Stromal cell of bone marrow (primary cell): ENCODE measurements at regions not wholly inside any gene's neighbourhood (a gene's known extent, or its start where the extent isn't known, plus 50 kb on each side); places are given as distances from the start of the nearest gene placed in this dataset.
A peak's percentile ranks its signal among the peaks of the same experiment; 100 is the strongest.
"Not testable (repeated sequence)": the region's sequence is repeated elsewhere in the genome, so short reads cannot be mapped to it uniquely, and the experiment has no call there.

ENCODE experiments used
- DNase-seq: peaks from one replicate; pipeline ENCODE4 v3.0.0-alpha.2; 2012; ENCODE audit warnings: low read depth

DNA sequence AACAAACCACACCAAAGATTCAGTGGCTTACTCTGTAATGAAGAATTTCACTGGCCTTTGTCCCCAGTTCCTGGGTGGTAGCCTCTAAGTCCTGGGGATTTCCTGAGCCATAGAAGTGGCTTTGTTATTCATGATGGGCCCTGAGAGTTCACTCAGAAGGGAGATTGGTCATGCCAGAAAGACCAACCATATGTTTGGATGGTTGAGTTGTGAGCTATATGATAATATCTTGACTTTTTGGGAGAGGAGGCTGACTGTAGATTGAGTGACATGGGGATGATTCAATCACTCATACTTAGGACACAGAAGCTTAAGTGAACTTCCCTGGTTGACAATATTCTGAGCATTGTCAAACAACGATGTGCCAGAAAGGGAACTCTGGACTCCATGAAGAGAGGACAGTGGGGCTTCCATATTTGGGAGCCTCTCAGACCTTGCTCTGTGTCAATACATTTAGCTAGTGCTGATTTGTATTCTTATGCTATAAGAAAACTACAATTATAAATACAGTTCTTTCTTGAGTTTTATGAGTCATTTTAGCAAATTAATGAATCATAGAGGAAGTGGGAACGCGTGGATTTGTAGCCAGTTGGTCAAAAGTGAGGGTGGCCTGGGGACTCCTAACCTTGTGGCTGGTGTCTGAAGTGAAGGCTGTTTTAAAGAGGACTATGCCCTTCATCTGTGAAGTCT lies 392.0 kb downstream of the GBA3 start:
- no peak for DNase-seq

DNA sequence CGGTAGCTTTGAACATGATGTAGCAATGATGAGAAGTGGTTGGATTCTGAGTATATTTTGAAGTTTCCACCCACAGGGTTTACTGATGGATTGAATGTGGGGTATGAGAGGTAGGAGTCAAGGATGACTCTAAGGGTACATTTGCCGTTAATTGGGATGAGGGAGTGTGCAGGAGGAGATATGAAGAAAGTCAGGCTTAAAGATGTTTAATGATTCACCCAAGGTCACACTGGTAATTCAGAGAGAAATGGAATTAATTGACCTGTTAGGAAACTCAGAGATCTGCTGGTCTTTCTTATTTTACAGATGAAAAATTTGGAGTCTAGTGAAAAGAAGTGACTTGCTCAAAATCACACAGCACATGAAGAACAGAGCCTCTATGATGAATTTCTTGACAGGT lies 390.7 kb downstream of the GBA3 start:
- no peak for DNase-seq

DNA sequence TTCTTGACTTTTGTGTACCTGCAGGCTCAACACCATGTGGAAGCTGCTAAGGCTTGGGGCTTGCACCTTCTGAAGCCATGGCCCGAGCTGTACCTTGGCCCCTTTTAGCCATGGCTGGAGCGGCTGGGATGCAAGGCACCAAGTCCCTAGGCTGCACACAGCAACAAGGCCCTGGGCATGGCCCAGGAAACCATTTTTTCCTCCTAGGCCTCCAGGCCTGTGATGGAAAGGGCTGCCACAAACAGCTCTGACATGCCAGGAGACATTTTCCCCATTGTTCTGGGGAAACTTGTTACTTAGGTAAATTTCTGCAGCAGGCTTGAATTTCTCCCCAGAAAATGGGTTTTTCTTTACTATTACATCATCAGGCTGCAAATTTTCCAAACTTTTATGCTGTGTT lies 387.4 kb downstream of the GBA3 start:
- DNase-seq = not testable (repeated sequence)

DNA sequence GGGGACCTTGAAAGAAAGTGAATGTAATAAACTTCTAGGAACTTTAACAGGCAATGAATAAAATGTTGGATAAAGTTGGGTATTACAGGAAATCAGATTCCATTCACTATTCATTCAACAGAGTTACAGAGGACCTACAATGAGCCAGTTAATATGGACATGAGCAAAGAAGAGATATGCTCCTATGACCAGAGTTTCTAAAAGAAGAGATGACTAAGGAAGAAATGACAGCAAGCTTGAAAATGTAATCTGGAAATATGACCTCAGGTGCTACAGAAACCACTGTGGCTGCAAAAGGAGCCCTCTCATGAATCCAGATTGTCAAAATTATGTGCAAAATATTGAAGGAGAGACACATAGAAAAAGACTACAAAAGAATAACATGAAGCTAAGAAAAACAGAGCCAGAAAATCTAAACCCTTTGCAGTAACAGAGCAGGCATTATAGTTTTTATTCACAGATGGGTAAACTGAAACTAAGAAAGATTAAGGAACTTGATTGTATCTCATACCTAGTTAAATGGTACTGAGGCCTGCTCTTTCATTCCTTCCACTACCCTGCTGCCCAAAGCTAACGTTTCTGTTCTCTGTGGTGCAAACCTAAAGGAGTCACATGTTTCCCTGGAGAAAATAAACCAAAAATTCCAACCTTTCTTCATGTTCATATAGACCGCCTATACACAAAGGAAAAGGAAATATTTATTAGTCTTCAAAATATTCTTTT lies 378.3 kb downstream of the GBA3 start:
- DNase-seq = no peak

DNA sequence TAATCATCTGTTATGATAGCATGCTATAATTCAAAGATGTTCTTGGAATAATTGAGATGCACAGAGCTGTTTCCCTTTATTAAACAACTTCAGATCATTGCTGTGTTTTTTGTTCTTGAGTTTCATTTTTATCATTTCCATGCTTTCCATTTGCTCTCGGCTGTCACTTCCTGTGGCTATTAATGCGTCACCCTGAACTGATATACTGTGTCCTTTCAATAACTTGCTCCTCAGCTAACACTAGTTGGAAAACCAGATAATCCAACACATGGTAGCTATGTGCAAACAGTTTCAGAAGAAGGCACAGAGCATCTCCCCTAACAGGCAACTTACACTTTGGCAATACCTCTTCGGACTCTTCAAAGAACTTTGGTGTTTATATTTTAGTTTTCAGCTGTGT lies 376.0 kb downstream of the GBA3 start:
- no peak for DNase-seq

DNA sequence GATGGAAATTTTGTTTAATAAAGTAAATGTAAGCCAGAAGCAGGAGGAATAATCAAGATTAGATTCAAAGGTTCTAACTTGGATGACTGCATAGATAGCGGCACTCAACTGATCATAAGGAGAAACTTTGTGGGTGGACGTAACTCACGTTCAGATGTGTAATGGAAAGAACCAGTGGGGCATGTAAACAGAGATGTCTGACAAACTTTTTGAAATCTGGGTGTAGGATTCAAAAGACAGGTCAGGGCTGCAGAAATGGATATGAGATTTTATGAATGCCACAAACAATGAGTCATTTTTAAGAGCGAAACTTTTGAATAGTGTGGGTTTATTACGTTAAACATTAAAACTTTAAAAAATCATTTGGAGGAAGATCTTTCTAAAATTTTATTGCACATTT lies 375.6 kb downstream of the GBA3 start:
- no peak for DNase-seq

DNA sequence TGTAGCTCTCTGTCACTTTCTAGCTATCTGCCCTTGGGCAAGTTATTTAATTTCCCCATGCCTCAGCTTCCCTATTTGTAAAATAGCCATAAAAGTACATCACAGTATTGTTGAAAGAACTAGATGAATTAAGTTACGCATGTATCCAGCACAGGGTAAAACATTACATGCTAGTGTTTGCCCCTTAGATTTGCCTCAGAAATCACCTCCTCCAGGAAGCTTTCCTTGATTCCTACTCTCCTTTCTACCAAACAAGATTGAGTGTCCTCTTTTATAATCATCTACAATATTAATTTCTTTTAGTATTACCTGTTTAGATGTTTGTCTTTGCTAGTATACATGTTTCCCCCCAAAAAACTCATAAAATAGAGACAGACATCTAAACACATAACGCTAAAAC lies 369.5 kb downstream of the GBA3 start:
- no peak for DNase-seq

DNA sequence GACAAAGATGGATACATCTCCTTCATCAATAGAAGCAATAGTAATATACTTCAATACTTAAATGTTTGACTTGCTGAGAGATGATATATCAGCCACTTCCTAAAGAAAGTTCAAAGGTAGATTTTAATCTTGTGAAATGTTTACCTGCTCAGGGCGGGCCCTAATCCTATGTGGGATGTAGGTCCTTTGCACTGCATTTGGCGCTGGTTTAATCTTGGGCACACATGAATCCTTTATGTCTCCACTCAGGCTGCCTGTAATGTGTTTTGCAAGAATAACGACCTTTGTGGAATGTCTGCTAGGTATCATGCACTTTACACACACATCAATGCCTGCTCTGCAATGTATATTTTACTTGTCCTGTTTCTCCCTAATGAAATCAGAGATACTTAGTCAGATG lies 368.7 kb downstream of the GBA3 start:
- DNase-seq = no peak

DNA sequence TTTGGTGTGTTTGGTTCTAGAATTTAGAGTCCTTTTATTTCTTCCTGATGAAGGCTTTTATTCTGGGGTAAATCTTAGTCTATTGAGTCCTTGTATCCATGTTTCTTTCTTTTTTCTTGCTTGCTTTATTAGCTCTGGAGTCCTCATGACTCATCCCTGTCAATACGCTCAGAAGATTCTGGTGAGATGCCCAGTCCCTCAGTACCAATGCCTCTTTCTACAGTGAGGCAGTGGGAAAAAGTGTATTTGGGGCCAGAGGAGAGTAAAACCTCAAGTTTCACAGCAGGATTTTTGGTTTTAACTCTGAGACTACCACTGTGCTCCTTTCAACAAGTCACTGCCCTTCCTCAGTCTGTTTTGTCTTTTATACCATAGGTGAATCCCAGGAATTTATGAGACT lies 368.0 kb downstream of the GBA3 start:
- DNase-seq = peak; percentile 72

DNA sequence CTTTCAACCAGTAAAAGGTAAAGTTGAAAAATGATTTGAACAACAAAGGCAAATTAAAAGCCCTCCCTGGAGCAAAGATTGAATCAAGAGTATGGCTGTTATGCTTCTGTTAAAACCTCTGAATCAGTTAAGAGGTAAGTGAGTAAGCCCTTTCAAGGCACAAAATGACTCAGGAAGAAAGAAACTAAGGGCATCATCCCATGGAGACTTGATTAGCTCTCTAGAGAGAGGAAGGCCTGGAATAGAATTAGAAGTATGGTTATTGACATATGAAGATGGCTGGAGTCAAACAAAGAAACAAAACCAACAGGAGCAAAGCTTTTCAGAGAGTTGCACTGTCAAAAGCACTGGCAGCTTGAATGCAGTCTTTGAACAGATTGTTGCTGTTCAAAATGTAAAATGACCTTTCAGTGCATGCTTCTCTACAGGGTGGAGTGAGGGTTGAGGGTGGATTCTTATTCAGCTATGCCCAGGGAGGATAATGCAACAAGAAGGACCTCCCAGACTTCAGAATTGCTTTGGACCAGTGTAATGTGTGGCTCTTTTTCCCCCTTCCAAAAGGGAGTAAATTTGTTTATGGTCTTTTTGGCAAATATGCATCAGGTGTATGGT lies 365.5 kb downstream of the GBA3 start:
- DNase-seq = no peak

DNA sequence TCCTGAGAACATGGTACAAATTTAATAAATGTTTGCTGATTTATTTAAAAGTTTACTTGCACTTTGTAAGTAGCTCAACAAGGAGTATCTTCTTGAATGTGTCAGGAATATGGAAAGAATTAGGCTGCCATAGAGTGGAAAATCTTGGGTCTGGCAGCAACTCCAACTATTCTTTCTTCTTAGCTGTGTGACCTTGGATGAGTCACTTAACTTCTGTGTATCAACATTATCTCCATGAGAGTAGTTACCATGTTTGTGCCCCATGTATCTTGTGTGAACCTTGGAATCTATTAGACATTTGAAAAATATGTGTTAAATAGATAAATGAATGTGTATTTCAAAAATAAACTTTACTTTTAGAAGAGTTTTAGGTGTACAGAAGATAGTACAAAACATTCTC lies 348.8 kb downstream of the GBA3 start:
- no peak for DNase-seq

DNA sequence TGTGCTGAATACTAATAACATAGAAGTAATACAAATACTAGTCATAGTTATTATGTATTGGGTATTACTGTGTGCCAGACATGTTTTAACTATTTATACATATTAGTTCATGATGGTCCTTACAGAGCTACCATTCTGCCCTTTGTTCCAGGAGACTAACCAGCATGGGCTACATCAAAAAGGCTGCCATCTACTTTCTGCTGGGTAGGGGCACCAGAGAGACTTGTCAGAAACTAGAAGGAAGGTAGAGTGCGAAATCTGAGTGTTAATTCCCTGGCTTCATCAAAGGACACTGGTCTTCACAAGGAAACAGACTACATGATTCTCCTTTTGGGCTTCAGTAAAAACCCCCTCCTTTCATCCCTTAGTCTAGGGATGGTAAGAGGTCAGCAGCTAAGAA lies 347.8 kb downstream of the GBA3 start:
- no peak for DNase-seq

DNA sequence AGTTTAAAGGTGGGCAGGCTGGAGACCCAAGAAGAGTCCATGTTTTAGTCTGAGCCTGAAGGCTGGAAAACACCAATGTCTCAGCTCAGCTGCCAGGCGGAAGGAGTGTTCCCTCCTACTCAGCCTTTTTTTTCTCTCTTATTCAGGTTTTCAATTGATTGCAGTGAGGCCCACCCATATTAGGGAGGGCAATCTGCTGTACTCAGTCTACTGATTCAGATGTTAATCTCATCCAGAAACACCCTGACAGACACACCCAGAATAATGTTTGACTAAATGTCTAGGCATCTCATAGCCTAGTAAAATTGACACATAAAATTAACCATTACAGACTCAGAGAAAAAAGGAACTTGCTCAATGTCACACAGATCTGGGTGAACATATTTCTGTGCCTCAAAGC lies 347.1 kb downstream of the GBA3 start:
- DNase-seq = no peak

DNA sequence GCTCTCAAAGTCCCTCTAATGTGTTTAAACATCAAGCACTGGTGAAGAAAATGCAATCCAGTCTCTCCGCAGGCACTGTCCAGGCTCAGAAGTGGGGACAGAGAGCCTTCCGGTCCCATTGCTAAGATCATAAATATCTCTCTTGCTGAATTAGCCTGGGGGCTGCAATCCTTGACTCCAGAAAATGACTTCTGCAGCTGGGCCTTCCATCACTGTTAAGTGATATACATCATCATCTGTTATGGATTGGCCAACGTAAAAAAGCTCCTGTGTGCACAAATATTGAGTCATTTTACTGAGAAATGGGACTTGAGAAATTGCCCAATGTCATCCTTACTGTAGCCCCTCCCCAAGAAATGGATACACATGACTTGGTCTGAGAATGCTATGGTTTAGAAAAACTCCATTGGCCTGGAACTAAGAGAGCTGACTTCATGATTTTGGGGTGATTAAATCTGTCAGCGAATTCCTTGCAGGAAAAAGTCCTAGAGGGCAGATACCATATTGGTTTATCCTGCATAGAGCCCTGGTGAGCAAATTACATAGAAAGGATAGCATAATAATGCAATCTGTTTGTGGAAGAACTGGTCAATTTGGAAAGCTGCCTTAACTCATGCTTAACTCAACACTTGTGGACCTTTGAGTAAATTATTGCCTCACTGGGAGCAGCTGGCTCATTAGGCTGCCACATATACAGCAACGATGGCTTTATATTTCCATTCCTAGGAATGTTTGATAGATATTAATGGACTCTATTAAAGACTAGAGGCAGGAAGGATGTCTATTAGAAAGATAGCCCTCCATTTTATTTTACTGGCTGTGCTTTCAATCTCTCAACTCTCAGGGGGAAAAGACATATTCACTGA lies 346.1 kb downstream of the GBA3 start:
- no peak for DNase-seq

DNA sequence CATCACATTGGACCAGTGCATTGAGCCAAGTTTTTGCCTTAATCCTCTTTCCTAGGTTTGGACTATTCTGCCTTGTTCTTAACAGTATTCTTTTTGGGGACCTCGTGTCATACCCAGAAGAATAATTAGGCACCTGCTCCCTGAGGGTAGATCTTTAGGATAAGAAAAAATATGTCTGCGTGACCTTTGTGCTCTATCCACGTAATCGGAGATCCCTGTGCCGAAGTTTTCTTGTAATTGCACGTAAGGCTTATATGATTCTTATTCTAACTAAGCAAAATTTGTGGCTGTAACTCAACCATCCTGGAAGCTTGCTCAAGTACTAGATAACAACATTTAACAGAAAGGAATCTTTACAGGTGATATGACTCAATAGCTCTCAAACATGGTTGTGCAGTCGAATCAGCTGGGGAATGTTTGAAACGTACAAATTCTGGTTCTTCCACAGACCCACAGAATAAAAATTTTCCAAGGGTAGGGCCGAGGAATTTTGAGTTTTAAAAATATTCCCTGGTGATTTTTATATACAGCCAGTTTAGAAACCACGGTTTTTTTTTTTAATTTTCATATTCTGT lies 344.3 kb downstream of the GBA3 start:
- no peak for DNase-seq

DNA sequence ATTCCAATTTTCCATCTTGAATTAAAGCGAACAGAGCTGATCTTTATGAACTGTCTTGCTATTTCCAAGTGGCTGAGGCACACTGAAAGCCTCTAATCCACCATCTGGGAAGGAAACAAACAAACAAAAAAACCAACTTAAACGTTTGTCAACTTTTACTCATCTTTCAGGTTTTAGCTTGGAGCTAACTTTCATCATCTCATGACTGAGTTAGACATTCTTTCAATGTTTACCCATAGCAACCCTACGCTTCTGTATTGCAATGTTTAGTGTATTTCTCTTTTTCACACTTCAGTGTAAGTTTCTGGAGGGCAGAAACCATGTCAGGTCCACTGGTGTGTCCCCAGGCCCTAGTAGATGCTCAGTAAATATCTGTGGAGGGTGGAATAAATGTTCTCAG lies 343.8 kb downstream of the GBA3 start:
- DNase-seq = no peak

DNA sequence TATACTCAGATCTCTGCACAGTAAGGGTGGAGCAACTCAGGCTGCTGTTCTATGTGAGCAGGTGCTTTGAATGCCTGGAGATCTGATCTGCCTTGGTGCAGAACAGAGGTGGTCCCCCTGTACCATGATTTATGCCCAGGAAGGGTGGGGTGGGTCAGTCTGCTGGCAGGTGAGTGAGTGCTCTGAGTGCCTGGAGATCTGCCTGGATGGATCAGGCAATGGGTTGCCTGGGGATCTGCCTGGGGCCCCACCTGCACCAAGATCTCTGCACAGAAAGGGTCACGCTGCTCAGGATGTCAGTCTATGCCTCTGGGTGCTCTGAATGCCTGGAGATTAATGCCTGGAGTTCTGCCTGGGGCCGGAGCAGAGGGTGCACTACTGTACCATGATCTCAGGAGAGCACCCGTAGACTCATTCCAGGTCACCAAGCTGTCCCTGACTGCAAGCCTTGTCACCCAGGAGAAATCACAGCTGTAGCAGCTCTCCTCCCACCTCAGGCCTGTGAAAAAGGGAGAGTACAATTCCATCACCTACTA lies 342.9 kb downstream of the GBA3 start:
- no peak for DNase-seq

DNA sequence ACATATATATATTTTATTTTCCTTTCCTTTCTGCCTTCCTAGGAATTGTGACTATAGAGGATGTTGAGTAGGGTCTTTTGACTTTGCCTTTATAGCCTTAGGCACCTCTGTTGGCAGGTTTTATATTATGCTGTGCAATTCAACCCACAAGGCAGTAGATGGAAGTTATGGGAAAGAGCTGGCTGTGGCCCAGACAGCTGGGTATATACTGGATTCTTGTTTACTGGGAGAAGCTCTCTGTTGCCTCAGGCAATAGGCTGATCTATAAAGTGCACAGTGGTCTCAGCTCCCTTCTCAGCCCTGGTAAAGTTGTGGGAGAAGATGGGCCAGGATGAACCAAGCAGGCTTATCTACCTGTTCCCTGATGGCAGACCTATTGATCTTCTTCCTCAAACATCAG lies 342.0 kb downstream of the GBA3 start:
- DNase-seq = no peak

DNA sequence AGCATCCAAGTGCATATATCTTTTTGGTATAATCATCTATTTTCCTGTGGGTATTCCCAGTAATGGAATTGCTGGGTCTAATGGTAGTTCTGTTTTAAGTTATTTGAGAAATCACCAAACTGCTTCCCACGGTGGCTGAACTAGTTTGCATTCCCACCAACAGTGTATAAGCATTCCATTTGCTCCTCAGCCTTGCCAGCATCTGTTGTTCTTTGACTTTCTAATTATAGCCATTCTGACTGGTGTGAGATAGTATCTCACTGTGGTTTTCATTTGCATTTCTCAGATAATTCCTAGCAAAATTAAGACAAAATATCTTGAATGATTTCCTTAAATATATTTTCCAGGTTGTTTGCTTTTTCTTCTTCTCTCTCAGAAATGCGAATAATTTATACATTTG lies 341.1 kb downstream of the GBA3 start:
- DNase-seq = no peak

DNA sequence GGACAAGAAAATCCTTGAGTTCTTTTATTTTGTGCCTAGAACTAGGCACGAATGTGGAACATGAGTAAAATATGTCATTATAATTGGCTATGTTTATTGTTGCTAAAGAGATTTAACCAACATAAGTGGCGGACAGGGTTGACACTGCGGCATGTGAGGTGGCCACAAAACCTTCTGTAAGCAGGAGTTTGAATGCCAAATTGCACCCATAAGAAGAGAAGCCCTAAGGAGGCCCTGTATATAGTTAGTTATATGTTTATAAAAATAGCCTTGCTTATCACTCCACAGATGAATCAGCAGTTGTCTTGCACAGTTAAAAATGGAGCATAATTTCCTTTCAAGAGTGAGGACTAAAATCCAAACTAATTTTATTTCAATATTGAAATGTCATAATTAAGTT lies 336.1 kb downstream of the GBA3 start:
- no peak for DNase-seq

DNA sequence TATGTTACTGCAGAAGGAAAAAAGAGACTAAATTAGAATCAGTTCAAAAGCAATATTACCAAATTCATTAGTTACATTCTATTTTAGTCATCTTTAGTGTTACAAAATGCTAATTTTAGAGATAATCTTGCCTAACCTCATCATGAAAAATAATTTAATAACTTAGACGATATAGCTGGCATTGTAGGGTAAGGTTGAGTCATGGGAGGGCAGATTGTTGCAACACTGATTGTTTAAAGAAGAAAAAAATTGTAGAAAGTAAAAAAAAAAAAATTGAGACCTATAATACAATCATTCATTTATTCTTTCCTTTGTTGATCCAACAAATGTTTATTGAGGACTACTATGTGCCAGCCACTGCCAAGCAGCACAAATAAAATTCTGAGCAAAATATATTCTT lies 330.9 kb downstream of the GBA3 start:
- no peak for DNase-seq

DNA sequence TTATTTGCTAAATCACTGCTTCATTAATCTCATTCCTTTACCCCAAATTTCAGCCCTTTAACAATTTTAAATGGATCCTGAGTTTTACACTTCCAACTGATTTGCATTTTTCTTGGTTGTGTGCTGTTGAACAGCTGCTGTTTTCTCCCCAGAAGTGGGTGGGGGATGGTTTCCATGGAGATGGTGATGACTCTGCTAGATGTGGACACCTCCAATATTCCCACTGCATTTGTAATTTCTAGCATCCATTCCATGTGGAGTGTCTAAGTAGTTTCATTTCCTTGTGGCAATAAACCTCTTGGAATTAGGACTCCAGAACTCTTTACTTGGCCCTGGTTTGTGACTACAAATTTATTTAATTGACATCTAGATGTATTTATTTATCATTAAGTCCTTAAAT lies 330.4 kb downstream of the GBA3 start:
- DNase-seq = no peak
